GM12878 (cell line): ENCODE measurements at regions not wholly inside any gene's neighbourhood (a gene's known extent, or its start where the extent isn't known, plus 50 kb on each side); places are given as distances from the start of the nearest gene placed in this dataset.

Source experiments
- ATAC-seq: fragments of 200-7000 bp; cut with Tn5 transposase; 3 replicates; pipeline ENCODE4 v1.9.1; 2020; ENCODE audit warnings: mild to moderate bottlenecking, moderate library complexity
- BruUV-seq: library from RNA; stranded (reverse); fragments of 400-500 nt; replicated peaks from 2 replicates; lab custom pipeline; 2021; lab: Mats Ljungman, UMichigan
- CTCF ChIA-PET: fragments of 300-600 bp; sonication (Branson Sonifier 250); formaldehyde crosslinking; extraction: SDS; loops from one replicate; lab custom pipeline; 2021; ENCODE audit warnings: inconsistent platforms; lab: Yijun Ruan, JAX
- POLR2A ChIA-PET: fragments of 350-600 bp; formaldehyde crosslinking; extraction: SDS; loops from one replicate; lab custom pipeline; 2021; ENCODE audit warnings: inconsistent platforms; lab: Charles Lee
- RAD21 ChIA-PET: fragments of 300-600 bp; sonication (Branson Sonifier 250); formaldehyde crosslinking; loops from one replicate; lab custom pipeline; 2023; ENCODE audit warnings: antibody characterized with exemption; ENCODE audit not compliant: unreplicated experiment; lab: Charles Lee
- SMC1A ChIA-PET: fragments of 300-600 bp; sonication (Branson Sonifier 250); formaldehyde crosslinking; loops from one replicate; lab custom pipeline; 2023; ENCODE audit not compliant: unreplicated experiment, uncharacterized antibody; lab: Charles Lee
- DNase-seq: peaks from one replicate; pipeline ENCODE4 v3.0.0-alpha.2; 2011; ENCODE audit warnings: low read depth, low spot score
- FAIRE-seq: peaks from 3 replicates; lab custom pipeline; 2011; peaks lifted over from hg19 to GRCh38; lab: Jason Lieb, UNC
- H2AFZ ChIP-seq: 2 replicates; pipeline ENCODE4 v1.6.0; 2011; ENCODE audit warnings: low read depth, low read length, control low read depth; ENCODE audit not compliant: control insufficient read depth
- H3K27ac ChIP-seq: 2 replicates; pipeline ENCODE4 v1.5.1; 2011; ENCODE audit warnings: control low read depth; ENCODE audit not compliant: control insufficient read depth, insufficient read depth
- H3K27me3 ChIP-seq, 2 experiments: replicated peaks in 1 of 2; 2 replicates each; pipeline versions ENCODE4 v1.6.0 to v1.6.1; 2011; ENCODE audit warnings: low read length in 1 of 2; ENCODE audit not compliant: control insufficient read depth in 2 of 2, insufficient read depth in 2 of 2
- H3K36me3 ChIP-seq, 2 experiments: 2 replicates each; pipeline ENCODE4 v1.5.1; 2011; ENCODE audit warnings: low read length in 1 of 2; ENCODE audit not compliant: control insufficient read depth in 2 of 2, insufficient read depth in 2 of 2
- H3K4me1 ChIP-seq: 2 replicates; pipeline ENCODE4 v1.6.1; 2011; ENCODE audit warnings: mild to moderate bottlenecking, low read length, moderate library complexity, mixed read lengths; ENCODE audit not compliant: control insufficient read depth, insufficient read depth
- H3K4me2 ChIP-seq: 2 replicates; pipeline ENCODE4 v1.6.0; 2011; ENCODE audit warnings: control low read depth; ENCODE audit not compliant: control insufficient read depth, insufficient read depth
- H3K4me3 ChIP-seq: fragments of 200-600 bp; sonication (generic); 2 replicates; pipeline ENCODE4 v1.5.1; 2016
- H3K79me2 ChIP-seq: 2 replicates; pipeline ENCODE4 v1.6.0; 2011; ENCODE audit warnings: low read length; ENCODE audit not compliant: control insufficient read depth, insufficient read depth
- H3K9ac ChIP-seq: 2 replicates; pipeline ENCODE4 v1.8.0; 2011; ENCODE audit warnings: low read length, control low read depth, mixed read lengths; ENCODE audit not compliant: control insufficient read depth, insufficient read depth
- H3K9me3 ChIP-seq: replicated peaks from 3 replicates; pipeline ENCODE4 v1.5.1; 2011; ENCODE audit warnings: mild to moderate bottlenecking, low read length; ENCODE audit not compliant: control insufficient read depth, insufficient read depth
- H4K20me1 ChIP-seq: 2 replicates; pipeline ENCODE4 v1.6.0; 2011; ENCODE audit not compliant: control insufficient read depth, insufficient read depth
- ASH2L ChIP-seq: fragments of 300-600, 200-600 bp; sonication (generic); IDR thresholded peaks from 2 replicates; pipeline ENCODE4 v1.6.1; 2017; ENCODE audit warnings: low read depth, mild to moderate bottlenecking, borderline replicate concordance
- BCL3 ChIP-seq: IDR thresholded peaks from 2 replicates; pipeline ENCODE4 v1.6.1; 2011; ENCODE audit warnings: borderline replicate concordance, low read depth, mild to moderate bottlenecking, moderate library complexity, low read length; ENCODE audit not compliant: insufficient read depth, poor library complexity, severe bottlenecking
- BHLHE40 ChIP-seq, 2 experiments: fragments of 450-650 bp in 1 of 2; IDR thresholded peaks; 2 replicates each; pipeline ENCODE4 v1.6.1; 2011 to 2017; ENCODE audit warnings: low read depth in 2 of 2, borderline replicate concordance in 1 of 2, improper control_type of control experiment in 1 of 2, low read length in 1 of 2, mild to moderate bottlenecking in 1 of 2
- HDAC2 ChIP-seq: fragments of 200-600 bp; sonication (generic); IDR thresholded peaks from 2 replicates; pipeline ENCODE4 v1.6.1; 2017
- IKZF1 ChIP-seq: fragments of 450-650 bp; conservative IDR thresholded peaks from 2 replicates; pipeline ENCODE4 v1.6.1; 2017; ENCODE audit warnings: antibody characterized with exemption, mild to moderate bottlenecking
- JUNB ChIP-seq: IDR thresholded peaks from 2 replicates; pipeline ENCODE4 v1.6.1; 2016; ENCODE audit warnings: antibody characterized with exemption, mild to moderate bottlenecking
- MEF2B ChIP-seq: fragments of 450-650 bp; IDR thresholded peaks from 2 replicates; pipeline ENCODE4 v1.6.1; 2018; ENCODE audit warnings: mild to moderate bottlenecking, moderate library complexity; ENCODE audit not compliant: partially characterized antibody, poor library complexity, severe bottlenecking
- MYB ChIP-seq: fragments of 150-350 bp; IDR thresholded peaks from 2 replicates; pipeline ENCODE4 v1.6.1; 2014; ENCODE audit warnings: mild to moderate bottlenecking, low read depth, low read length, borderline replicate concordance
- NBN ChIP-seq: fragments of 450-650 bp; IDR thresholded peaks from 2 replicates; pipeline ENCODE4 v1.6.1; 2016
- NFIC ChIP-seq: IDR thresholded peaks from 2 replicates; pipeline ENCODE4 v1.6.1; 2012; ENCODE audit warnings: low read depth, mild to moderate bottlenecking, inconsistent platforms, low read length, moderate library complexity
- NR2F1 ChIP-seq: fragments of 450-650 bp; conservative IDR thresholded peaks from 2 replicates; pipeline ENCODE4 v1.6.1; 2017; ENCODE audit warnings: mild to moderate bottlenecking
- RB1 ChIP-seq: fragments of 450-650 bp; formaldehyde crosslinking; IDR thresholded peaks from 2 replicates; pipeline ENCODE4 v1.6.1; 2017; ENCODE audit warnings: mild to moderate bottlenecking, borderline replicate concordance
- RUNX3 ChIP-seq: IDR thresholded peaks from 2 replicates; pipeline ENCODE4 v1.6.1; 2012; ENCODE audit warnings: low read length, inconsistent platforms
- STAT1 ChIP-seq: fragments of 450-650 bp; conservative IDR thresholded peaks from 2 replicates; pipeline ENCODE4 v1.6.1; 2014; ENCODE audit warnings: antibody characterized with exemption, mild to moderate bottlenecking
- USF1 ChIP-seq: IDR thresholded peaks from 2 replicates; pipeline ENCODE4 v1.6.1; 2011; ENCODE audit warnings: borderline replicate concordance, low read depth, mild to moderate bottlenecking, moderate library complexity, mixed read lengths, low read length; ENCODE audit not compliant: insufficient read depth; ENCODE audit errors: extremely low read length
- WGBS: methylation state at CpG from one replicate; pipeline ENCODE4 v1.1.6; 2016; ENCODE audit warnings: low lambda C conversion rate; ENCODE audit not compliant: insufficient replicate concordance, insufficient coverage; ENCODE audit errors: missing lambda C conversion rate; 5-methylcytosine and 5-hydroxymethylcytosine counted together
- in situ Hi-C: fragments of 300-500 bp; cut with MboI; formaldehyde crosslinking; loops from 9 replicates; pipeline ENCODE4 v1.14.3; 2018; ENCODE audit warnings: mixed read lengths
- intact Hi-C: fragments of 100-400 bp; cut with micrococcal nuclease; formaldehyde crosslinking; loops from one replicate; pipeline ENCODE4 v1.14.2; 2022; ENCODE audit not compliant: unreplicated experiment

- TF ChIP-seq USF1 = no peak
- no peak for TF ChIP-seq MYB
- TF ChIP-seq ASH2L = no peak
- no peak for TF ChIP-seq STAT1
- no peak for TF ChIP-seq IKZF1
These were observed 395.5 kb upstream of the SLC30A5 start (continued) for GRCh38 chr5:68698025-68698940.

GRCh38 chr5:68699966-68700365, 393.8 kb upstream of the SLC30A5 start:
- RAD21 ChIA-PET = interaction anchor here (1.3 kb wide), 1 partner anchor 11 kb away, joined by 4 read pairs; no protein-coding TSS in a partner anchor
- no peaks in the 10 kb centered on the region for H3K27me3 ChIP-seq
- in situ Hi-C loops (no loop called here), intact Hi-C loops (no loop called here)
- no peak overlapping the region for H3K9ac ChIP-seq
- no peak overlapping the region for H2AFZ ChIP-seq
- H3K27ac ChIP-seq = no peak overlapping the region
- 0% methylated on average over 2 of the region's 2 CpGs for WGBS
- TF ChIP-seq BHLHE40 (IDR thresholded peaks at IDR 0.05; ENCODE audit: borderline replicate concordance in 1 of 2, low read depth in 2 of 2, low read length in 1 of 2) = peak in 1 of 2 experiments; percentile 31; a peak in 1 of 4 replicates
- peak; percentile 44; the same call in 1 of the 2 replicates for TF ChIP-seq RUNX3
- TF ChIP-seq NFIC = 0 out of 2 replicates have a peak, but pooled peaks have one; percentile 21
- TF ChIP-seq NR2F1 = peak; percentile 55
- TF ChIP-seq JUNB = no peak
- peak; percentile 12 for TF ChIP-seq BCL3
- peak; percentile 48 for TF ChIP-seq MEF2B
- TF ChIP-seq RB1 = no peak
- no peak for TF ChIP-seq NBN
- TF ChIP-seq HDAC2 = no peak
- H3K4me3 ChIP-seq = no peak overlapping the region
- ATAC-seq (peak; percentile 23; the same call in 1 of the 3 replicates), DNase-seq (peak; percentile 31), FAIRE-seq (no peak)
- H3K79me2 ChIP-seq = no peaks in the 10 kb centered on the region
- H3K4me2 ChIP-seq = no peak overlapping the region
- no peaks in the 10 kb centered on the region for H3K4me1 ChIP-seq
- SMC1A ChIA-PET = interaction anchor here (0.7 to 1.4 kb wide), 3 partner anchors 9 to 413 kb away, joined by 3 to 4 read pairs (median 4); no protein-coding TSS in a partner anchor
- H3K36me3 ChIP-seq = no peaks in the 10 kb centered on the region
- no TSS peak for BruUV-seq
- CTCF ChIA-PET = no interaction called here
- no peaks in the 10 kb centered on the region for H4K20me1 ChIP-seq
- POLR2A ChIA-PET = no interaction called here
- H3K9me3 ChIP-seq = no peaks in the 10 kb centered on the region; the same call in 2 of the 3 replicates
